GM06990 (cell line): ENCODE measurements at regions not wholly inside any gene's neighbourhood (a gene's known extent, or its start where the extent isn't known, plus 50 kb on each side); places are given as distances from the start of the nearest gene placed in this dataset.

Experiments
- DNase-seq: peaks from one replicate; pipeline ENCODE4 v3.0.0-alpha.2; 2011; ENCODE audit not compliant: insufficient read length; ENCODE audit errors: extremely low read depth
- H3K27me3 ChIP-seq: replicated peaks from 2 replicates; pipeline ENCODE4 v1.6.0; 2011; ENCODE audit warnings: low read length; ENCODE audit not compliant: control insufficient read depth, insufficient read depth
- H3K36me3 ChIP-seq: 2 replicates; pipeline ENCODE4 v1.5.1; 2011; ENCODE audit warnings: low read length; ENCODE audit not compliant: control insufficient read depth, insufficient read depth
- H3K4me3 ChIP-seq: replicated peaks from 2 replicates; pipeline ENCODE4 v1.5.1; 2011; ENCODE audit warnings: low read depth, mild to moderate bottlenecking, control low read depth, low read length
- TF ChIP-seq, protein P1 (sequence below): IDR thresholded peaks from 2 replicates; pipeline ENCODE4 v1.5.1; 2011; ENCODE audit warnings: low read length, control low read depth, mild to moderate bottlenecking, inconsistent platforms; ENCODE audit not compliant: insufficient read depth, poor library complexity, severe bottlenecking

- Histone ChIP-seq H3K27me3 (no peaks in the 10 kb centered on the region), H3K4me3 (no peak overlapping the region), H3K36me3 (no peaks in the 10 kb centered on the region)
- TF ChIP-seq, protein P1, sequence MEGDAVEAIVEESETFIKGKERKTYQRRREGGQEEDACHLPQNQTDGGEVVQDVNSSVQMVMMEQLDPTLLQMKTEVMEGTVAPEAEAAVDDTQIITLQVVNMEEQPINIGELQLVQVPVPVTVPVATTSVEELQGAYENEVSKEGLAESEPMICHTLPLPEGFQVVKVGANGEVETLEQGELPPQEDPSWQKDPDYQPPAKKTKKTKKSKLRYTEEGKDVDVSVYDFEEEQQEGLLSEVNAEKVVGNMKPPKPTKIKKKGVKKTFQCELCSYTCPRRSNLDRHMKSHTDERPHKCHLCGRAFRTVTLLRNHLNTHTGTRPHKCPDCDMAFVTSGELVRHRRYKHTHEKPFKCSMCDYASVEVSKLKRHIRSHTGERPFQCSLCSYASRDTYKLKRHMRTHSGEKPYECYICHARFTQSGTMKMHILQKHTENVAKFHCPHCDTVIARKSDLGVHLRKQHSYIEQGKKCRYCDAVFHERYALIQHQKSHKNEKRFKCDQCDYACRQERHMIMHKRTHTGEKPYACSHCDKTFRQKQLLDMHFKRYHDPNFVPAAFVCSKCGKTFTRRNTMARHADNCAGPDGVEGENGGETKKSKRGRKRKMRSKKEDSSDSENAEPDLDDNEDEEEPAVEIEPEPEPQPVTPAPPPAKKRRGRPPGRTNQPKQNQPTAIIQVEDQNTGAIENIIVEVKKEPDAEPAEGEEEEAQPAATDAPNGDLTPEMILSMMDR = no peak
- DNase-seq = no peak
Measured at GRCh38 chr2:186919296-186919695, 70.3 kb upstream of the ZSWIM2 start.

DNA sequence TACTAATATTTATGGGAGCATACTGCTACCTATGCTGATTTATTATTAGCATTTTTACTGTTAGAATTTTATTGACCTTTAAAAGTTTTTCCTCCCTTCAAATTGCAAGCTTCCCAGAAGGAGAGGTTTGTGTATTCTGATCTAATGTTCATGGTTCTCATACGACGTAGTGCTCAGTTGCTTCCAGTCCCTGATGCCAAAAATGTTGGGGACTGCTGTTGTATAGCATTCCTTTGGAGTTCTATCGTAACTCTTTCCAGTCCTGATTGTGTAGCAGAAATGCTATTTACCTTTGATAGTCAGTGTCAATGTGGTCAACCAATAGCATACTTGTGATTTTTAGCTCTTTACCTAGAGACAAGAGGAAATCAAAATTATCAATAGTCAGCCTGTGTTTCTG is 69.5 kb upstream of the ZSWIM2 start:
- Histone ChIP-seq H3K4me3 (no peak overlapping the region), H3K27me3 (no peaks in the 10 kb centered on the region), H3K36me3 (no peaks in the 10 kb centered on the region)
- TF ChIP-seq, protein P1 = no peak
- no peak for DNase-seq

DNA sequence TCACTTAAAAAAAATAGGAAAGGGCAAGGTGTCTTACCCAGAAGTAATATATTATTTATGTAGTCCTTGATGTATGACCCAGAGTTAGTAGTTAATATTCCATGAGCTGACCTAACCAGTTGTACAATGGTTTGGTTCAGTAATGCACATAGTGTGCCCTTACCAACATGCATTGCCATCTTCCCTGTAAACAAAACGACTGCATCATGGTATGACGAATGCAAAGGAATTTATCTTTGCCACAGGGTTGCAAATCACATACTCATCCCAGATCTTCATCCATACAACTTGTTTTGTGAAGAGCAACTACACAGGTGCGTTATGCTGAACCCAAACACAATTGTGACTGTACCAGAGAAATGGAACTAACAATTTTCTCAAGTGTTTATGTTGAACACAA is 68.9 kb upstream of the ZSWIM2 start:
- DNase-seq = no peak
- no peaks in the 10 kb centered on the region for H3K36me3 ChIP-seq
- H3K27me3 ChIP-seq = no peaks in the 10 kb centered on the region
- TF ChIP-seq, protein P1 = no peak
- no peak overlapping the region for H3K4me3 ChIP-seq

GRCh38 chr2:186913870-186914269 is 64.9 kb upstream of the ZSWIM2 start:
- TF ChIP-seq, protein P1 = no peak

GRCh38 chr2:186912979-186913378 is 64.0 kb upstream of the ZSWIM2 start:
- Histone ChIP-seq H3K27me3 (no peaks in the 10 kb centered on the region), H3K4me3 (no peak overlapping the region), H3K36me3 (no peaks in the 10 kb centered on the region)
- TF ChIP-seq, protein P1 = no peak
- no peak for DNase-seq

More at GRCh38 chr2:186913870-186914269, 64.9 kb upstream of the ZSWIM2 start:
- Histone ChIP-seq H3K36me3 (no peaks in the 10 kb centered on the region), H3K27me3 (no peaks in the 10 kb centered on the region), H3K4me3 (no peak overlapping the region)
- peak; percentile 41 for DNase-seq

GRCh38 chr2:186911551-186912085 is 62.6 kb upstream of the ZSWIM2 start:
- Histone ChIP-seq H3K27me3 (no peaks in the 10 kb centered on the region), H3K4me3 (no peak overlapping the region), H3K36me3 (no peaks in the 10 kb centered on the region)
- TF ChIP-seq, protein P1 = no peak
- no peak for DNase-seq
